GM23248 (cell line): ENCODE measurements at regions not wholly inside any gene's neighbourhood (a gene's known extent, or its start where the extent isn't known, plus 50 kb on each side); places are given as distances from the start of the nearest gene placed in this dataset.
"Not testable (repeated sequence)": the region's sequence is repeated elsewhere in the genome, so short reads cannot be mapped to it uniquely, and the experiment has no call there.

ENCODE experiments used
- DNase-seq: peaks from one replicate; pipeline ENCODE4 v3.0.0-alpha.2; 2015
- H2AFZ ChIP-seq: fragments of 200-600 bp; sonication (generic); 2 replicates; pipeline ENCODE4 v1.6.1; 2016; ENCODE audit warnings: antibody characterized with exemption
- H3F3A ChIP-seq: fragments of 200-600 bp; sonication (generic); 2 replicates; pipeline ENCODE4 v1.6.1; 2016; ENCODE audit warnings: mild to moderate bottlenecking, antibody characterized with exemption, mixed run types; ENCODE audit not compliant: insufficient read depth
- H3K27ac ChIP-seq: fragments of 200-600 bp; sonication (generic); 2 replicates; pipeline ENCODE4 v1.5.1; 2016; ENCODE audit warnings: mild to moderate bottlenecking
- H3K27me3 ChIP-seq: fragments of 200-600 bp; sonication (generic); replicated peaks from 2 replicates; pipeline ENCODE4 v1.6.1; 2016; ENCODE audit warnings: mild to moderate bottlenecking; ENCODE audit not compliant: insufficient read depth
- H3K36me3 ChIP-seq: fragments of 200-600 bp; sonication (generic); 2 replicates; pipeline ENCODE4 v1.6.1; 2016; ENCODE audit warnings: low read depth, mild to moderate bottlenecking
- H3K4me1 ChIP-seq: fragments of 200-600 bp; sonication (generic); 2 replicates; pipeline ENCODE4 v1.6.1; 2016; ENCODE audit warnings: mild to moderate bottlenecking; ENCODE audit not compliant: insufficient read depth
- H3K4me2 ChIP-seq: fragments of 200-600 bp; sonication (generic); one replicate; pipeline ENCODE4 v1.6.1; 2016; ENCODE audit warnings: mild to moderate bottlenecking; ENCODE audit not compliant: unreplicated experiment
- H3K4me3 ChIP-seq: fragments of 200-600 bp; sonication (generic); 2 replicates; pipeline ENCODE4 v1.5.1; 2016; ENCODE audit warnings: mild to moderate bottlenecking
- H3K79me2 ChIP-seq: fragments of 200-600 bp; sonication (generic); 2 replicates; pipeline ENCODE4 v1.6.1; 2016; ENCODE audit warnings: mild to moderate bottlenecking; ENCODE audit not compliant: insufficient read depth
- H3K9ac ChIP-seq: fragments of 200-600 bp; sonication (generic); 2 replicates; pipeline ENCODE4 v1.6.1; 2016; ENCODE audit warnings: mild to moderate bottlenecking
- H3K9me2 ChIP-seq: fragments of 200-600 bp; sonication (generic); 2 replicates; pipeline ENCODE4 v1.6.1; 2016; ENCODE audit warnings: mixed run types, mild to moderate bottlenecking, moderate library complexity; ENCODE audit not compliant: insufficient read depth
- H3K9me3 ChIP-seq: fragments of 200-600 bp; sonication (generic); one replicate; pipeline ENCODE4 v1.6.1; 2017; ENCODE audit warnings: low read depth
- H4K20me1 ChIP-seq: fragments of 200-600 bp; sonication (generic); 2 replicates; pipeline ENCODE4 v1.6.0; 2016; ENCODE audit not compliant: insufficient read depth
- EZH2 ChIP-seq: fragments of 200-600 bp; sonication (generic); IDR thresholded peaks from 2 replicates; pipeline ENCODE4 v1.6.1; 2018; ENCODE audit warnings: antibody characterized with exemption, mild to moderate bottlenecking; ENCODE audit not compliant: insufficient read depth, poor library complexity, severe bottlenecking
- EZH2phosphoT487 ChIP-seq: fragments of 200-600 bp; sonication (generic); IDR thresholded peaks from 2 replicates; pipeline ENCODE4 v1.6.1; 2018; ENCODE audit warnings: antibody characterized with exemption, moderate library complexity, mild to moderate bottlenecking, low read depth; ENCODE audit not compliant: insufficient read depth
- WGBS, 2 experiments: methylation state at CpG; one replicate each; pipeline ENCODE4 v1.1.6; 2015 to 2017; ENCODE audit warnings: low lambda C conversion rate in 2 of 2, low coverage in 1 of 2; ENCODE audit errors: missing lambda C conversion rate in 2 of 2; 5-methylcytosine and 5-hydroxymethylcytosine counted together
- in situ Hi-C: fragments of 300-500 bp; cut with MboI; formaldehyde crosslinking; loops from 2 replicates; pipeline ENCODE4 v1.15.0; 2020

DNA sequence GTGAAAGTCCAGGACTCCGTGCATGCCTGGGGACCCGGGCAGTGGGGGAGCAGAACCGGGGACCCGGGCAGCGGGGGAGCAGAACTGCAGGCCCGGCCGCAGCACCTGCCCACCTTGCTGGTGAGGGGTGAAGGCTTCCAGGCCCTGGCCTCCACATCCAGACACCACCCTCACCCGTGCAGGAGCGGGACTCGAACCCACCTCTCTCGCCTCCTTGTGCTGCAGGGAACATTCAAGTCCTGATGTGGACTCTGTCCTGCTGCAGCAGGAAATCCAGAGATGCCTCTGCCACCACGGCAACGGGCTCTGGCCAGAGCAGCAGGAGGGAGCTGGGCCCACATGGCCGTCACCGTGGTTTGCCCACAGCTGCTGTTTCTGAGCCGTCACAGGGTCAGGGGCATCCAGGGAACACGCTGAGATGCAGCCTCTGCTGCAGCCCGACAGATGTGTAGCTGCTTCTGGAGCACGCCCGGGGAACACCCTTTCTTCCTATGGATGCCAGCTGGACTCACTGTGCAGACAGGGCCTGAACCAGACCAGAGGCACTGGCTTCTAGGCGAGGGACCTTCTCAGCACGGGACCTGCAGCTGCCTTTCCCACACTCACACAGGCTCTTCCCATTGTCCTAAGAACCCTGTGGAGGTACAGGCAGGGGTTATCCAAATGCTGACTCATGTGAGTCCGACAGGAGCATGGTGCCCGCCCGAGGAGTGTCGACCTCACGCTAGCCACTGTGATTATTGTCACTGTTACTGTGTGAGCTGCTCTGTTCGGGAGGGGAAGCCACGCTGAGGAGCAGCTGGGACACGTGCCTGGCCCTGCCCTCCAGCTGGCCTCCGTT lies 89.2 kb upstream of the CTDP1 start:
- Histone ChIP-seq H3K9ac (peak overlapping the region; percentile 14; the same call in 1 of the 2 replicates), H2AFZ (no peak overlapping the region), H3K79me2 (no peaks in the 10 kb centered on the region), H3K9me3 (no peaks in the 10 kb centered on the region), H3K4me3 (no peak overlapping the region), H3K4me2 (no peak overlapping the region), H3K36me3 (no peaks in the 10 kb centered on the region), H3K27me3 (peaks cover 39% of the 10 kb centered on the region), H3K9me2 (no peaks in the 10 kb centered on the region), H4K20me1 (no peaks in the 10 kb centered on the region), H3K27ac (no peak overlapping the region), H3F3A (peaks cover 16% of the 10 kb centered on the region; the same call in 1 of the 2 replicates), H3K4me1 (peaks cover 16% of the 10 kb centered on the region)
- DNase-seq = peak; percentile 62
- TF ChIP-seq EZH2phosphoT487 (no peak), EZH2 (no peak)
- 34 to 41% methylated on average over 27 to 28 of the region's 31 CpGs for WGBS, 2 experiments
- in situ Hi-C loops = no loop called here

DNA sequence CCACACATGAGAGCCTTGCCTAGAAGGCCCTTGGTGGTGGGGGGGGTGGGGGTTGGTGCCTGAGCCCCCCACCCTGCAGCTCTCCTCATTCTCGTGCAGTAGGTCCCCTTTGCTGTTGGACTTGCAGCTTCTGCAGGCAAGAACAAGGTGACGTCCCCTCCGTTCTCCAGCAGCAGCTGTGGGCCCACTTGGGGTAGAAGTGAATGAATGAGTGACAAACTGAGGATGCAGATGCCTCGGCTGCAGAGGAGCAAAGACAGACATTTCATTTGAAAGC lies 88.6 kb upstream of the CTDP1 start:
- no peak for DNase-seq
- WGBS, 2 experiments = 62 to 75% methylated on average over 4 of the region's 4 CpGs
- no peak overlapping the region for H3K4me3 ChIP-seq

DNA sequence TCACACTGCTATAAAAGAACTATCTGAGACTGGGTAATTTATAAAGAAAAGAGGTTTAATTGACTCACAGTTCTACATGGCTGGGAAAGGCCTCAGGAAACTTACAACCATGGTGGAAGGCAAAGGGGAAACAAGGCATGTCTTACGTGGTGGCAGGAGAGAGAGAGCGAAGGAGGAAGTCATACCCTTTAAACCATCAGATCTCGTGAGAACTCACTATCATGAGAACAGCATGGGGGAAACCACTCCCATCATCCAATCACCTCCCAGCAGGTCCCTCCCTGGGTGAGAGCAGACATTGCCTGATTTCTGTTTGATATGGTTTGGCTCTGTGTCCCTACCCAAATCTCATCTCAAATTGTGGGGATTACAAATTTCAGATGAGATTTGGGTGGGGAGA lies 86.9 kb upstream of the CTDP1 start:
- H3K9ac ChIP-seq, H2AFZ ChIP-seq, H3K4me3 ChIP-seq, in situ Hi-C loops, H3K27ac ChIP-seq, H3K9me3 ChIP-seq, DNase-seq, H3K9me2 ChIP-seq, H3K79me2 ChIP-seq, H3K36me3 ChIP-seq, H4K20me1 ChIP-seq, H3K4me2 ChIP-seq: not testable (repeated sequence)
- H3F3A ChIP-seq = peaks cover 16% of the 10 kb centered on the region; the same call in 1 of the 2 replicates
- H3K4me1 ChIP-seq = peaks cover 16% of the 10 kb centered on the region
- H3K27me3 ChIP-seq = peaks cover 51% of the 10 kb centered on the region
- WGBS, 2 experiments = 69 to 72% methylated on average over 3 of the region's 3 CpGs

More for the DNA sequence above, 88.6 kb upstream of the CTDP1 start:
- Histone ChIP-seq H3K27ac (no peak overlapping the region), H3K27me3 (peaks cover 43% of the 10 kb centered on the region), H3K4me1 (peaks cover 16% of the 10 kb centered on the region), H3K9me3 (no peaks in the 10 kb centered on the region), H2AFZ (no peak overlapping the region), H3K4me2 (no peak overlapping the region), H3K36me3 (no peaks in the 10 kb centered on the region), H3K9ac (no peak overlapping the region), H3K79me2 (no peaks in the 10 kb centered on the region), H3K9me2 (no peaks in the 10 kb centered on the region), H4K20me1 (no peaks in the 10 kb centered on the region), H3F3A (peaks cover 16% of the 10 kb centered on the region; the same call in 1 of the 2 replicates)
- in situ Hi-C loops = no loop called here
- TF ChIP-seq EZH2phosphoT487 (no peak), EZH2 (no peak)

DNA sequence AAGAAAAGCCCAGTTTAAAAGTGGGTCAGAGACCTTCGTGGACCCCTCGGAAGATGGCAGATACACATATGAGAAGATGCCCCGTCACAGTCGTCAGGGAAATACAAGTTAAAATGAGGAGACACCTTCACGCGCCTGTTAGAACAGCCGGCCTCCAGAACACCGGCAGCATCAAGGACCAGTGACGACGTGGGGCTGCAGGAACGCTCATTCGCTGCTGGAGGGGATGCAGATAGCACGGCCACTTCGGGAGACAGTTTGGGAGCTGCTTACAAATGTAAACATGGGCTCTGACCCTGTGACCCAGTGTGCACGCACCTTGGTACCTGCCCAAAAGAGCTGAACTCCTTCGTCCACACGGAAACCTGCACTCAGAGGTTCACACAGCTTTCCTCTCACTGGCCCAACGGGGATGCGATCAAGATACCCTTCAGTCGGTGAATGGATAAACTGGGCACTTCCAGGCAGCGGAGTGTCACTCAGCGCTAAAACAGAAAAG lies 83.7 kb upstream of the CTDP1 start:
- no peaks in the 10 kb centered on the region for H3F3A ChIP-seq
- H3K9ac ChIP-seq = no peak overlapping the region
- no peaks in the 10 kb centered on the region for H3K9me2 ChIP-seq
- no peak for TF ChIP-seq EZH2
- TF ChIP-seq EZH2phosphoT487 = no peak
- peaks cover 50% of the 10 kb centered on the region for H3K27me3 ChIP-seq
- H3K27ac ChIP-seq = no peak overlapping the region
- 83 to 85% methylated on average over 22 of the region's 22 CpGs for WGBS, 2 experiments
- H3K4me1 ChIP-seq = peaks cover 5% of the 10 kb centered on the region; the same call in 1 of the 2 replicates
- DNase-seq = no peak
- H3K4me3 ChIP-seq = no peak overlapping the region
- no peaks in the 10 kb centered on the region for H3K36me3 ChIP-seq
- no peak overlapping the region for H3K4me2 ChIP-seq
- H2AFZ ChIP-seq = no peak overlapping the region
- no peaks in the 10 kb centered on the region for H3K9me3 ChIP-seq
- in situ Hi-C loops = no loop called here
- H4K20me1 ChIP-seq = no peaks in the 10 kb centered on the region
- H3K79me2 ChIP-seq = no peaks in the 10 kb centered on the region
